Panc1 (cell line): ENCODE measurements at regions not wholly inside any gene's neighbourhood (a gene's known extent, or its start where the extent isn't known, plus 50 kb on each side); places are given as distances from the start of the nearest gene placed in this dataset.

ENCODE experiments used
- POLR2AphosphoS5 ChIP-seq: IDR thresholded peaks from 2 replicates; pipeline ENCODE4 v1.6.1; 2012; ENCODE audit warnings: mild to moderate bottlenecking, low read depth, low read length, moderate library complexity
- SIN3A ChIP-seq: IDR thresholded peaks from 2 replicates; pipeline ENCODE4 v1.6.1; 2012; ENCODE audit warnings: low read depth, mild to moderate bottlenecking, low read length, moderate library complexity, borderline replicate concordance; ENCODE audit not compliant: insufficient read depth
- TF ChIP-seq, protein P1 (sequence below): fragments of 450-650 bp; IDR thresholded peaks from 2 replicates; pipeline ENCODE4 v1.5.1; 2017; ENCODE audit warnings: mild to moderate bottlenecking

DNA sequence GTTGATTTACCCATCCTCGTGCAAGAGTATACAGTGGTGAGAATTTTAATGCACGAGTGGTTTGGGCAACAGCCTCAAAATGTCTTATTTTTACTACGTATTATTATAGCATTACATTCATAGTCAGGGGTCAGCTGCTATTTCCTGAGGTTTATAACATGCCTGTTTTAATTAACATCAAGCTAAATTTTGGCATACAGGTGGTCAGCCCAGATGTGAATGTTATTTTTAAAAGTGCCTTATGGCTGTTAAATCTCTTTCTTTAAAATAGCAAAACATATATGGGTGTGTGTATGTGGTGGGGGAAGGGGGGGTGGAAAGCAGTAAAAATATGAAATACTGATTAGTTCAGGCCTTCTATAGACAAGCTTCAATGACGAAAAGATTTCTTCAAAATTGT, 424.5 kb upstream of the CLINT1 start:
- TF ChIP-seq POLR2AphosphoS5 (no peak), SIN3A (no peak)
- TF ChIP-seq, protein P1, sequence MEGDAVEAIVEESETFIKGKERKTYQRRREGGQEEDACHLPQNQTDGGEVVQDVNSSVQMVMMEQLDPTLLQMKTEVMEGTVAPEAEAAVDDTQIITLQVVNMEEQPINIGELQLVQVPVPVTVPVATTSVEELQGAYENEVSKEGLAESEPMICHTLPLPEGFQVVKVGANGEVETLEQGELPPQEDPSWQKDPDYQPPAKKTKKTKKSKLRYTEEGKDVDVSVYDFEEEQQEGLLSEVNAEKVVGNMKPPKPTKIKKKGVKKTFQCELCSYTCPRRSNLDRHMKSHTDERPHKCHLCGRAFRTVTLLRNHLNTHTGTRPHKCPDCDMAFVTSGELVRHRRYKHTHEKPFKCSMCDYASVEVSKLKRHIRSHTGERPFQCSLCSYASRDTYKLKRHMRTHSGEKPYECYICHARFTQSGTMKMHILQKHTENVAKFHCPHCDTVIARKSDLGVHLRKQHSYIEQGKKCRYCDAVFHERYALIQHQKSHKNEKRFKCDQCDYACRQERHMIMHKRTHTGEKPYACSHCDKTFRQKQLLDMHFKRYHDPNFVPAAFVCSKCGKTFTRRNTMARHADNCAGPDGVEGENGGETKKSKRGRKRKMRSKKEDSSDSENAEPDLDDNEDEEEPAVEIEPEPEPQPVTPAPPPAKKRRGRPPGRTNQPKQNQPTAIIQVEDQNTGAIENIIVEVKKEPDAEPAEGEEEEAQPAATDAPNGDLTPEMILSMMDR: no peak
